Keratinocyte (primary cell): ENCODE measurements at regions not wholly inside any gene's neighbourhood (a gene's known extent, or its start where the extent isn't known, plus 50 kb on each side); places are given as distances from the start of the nearest gene placed in this dataset.

Source experiments
- DNase-seq: peaks from one replicate; pipeline ENCODE4 v3.0.0-alpha.2; 2011; ENCODE audit warnings: low read depth, missing footprints, low spot score
- FAIRE-seq: peaks from 2 replicates; lab custom pipeline; 2011; peaks lifted over from hg19 to GRCh38; lab: Jason Lieb, UNC
- H2AFZ ChIP-seq: 2 replicates; pipeline ENCODE4 v1.6.0; 2012; ENCODE audit warnings: low read length, control low read depth, inconsistent platforms; ENCODE audit not compliant: control insufficient read depth
- H3K27ac ChIP-seq: 2 replicates; pipeline ENCODE4 v1.5.1; 2011; ENCODE audit warnings: low read length; ENCODE audit not compliant: control insufficient read depth, insufficient read depth
- H3K27me3 ChIP-seq: 3 replicates; pipeline ENCODE4 v1.6.0; 2011; ENCODE audit warnings: low read length; ENCODE audit not compliant: control insufficient read depth, insufficient read depth; ENCODE audit errors: extremely low read depth
- H3K36me3 ChIP-seq, 2 experiments: 2 replicates in 1 of 2; 3 replicates in 1 of 2; pipeline ENCODE4 v1.5.1; 2011; ENCODE audit warnings: low read length in 2 of 2, mild to moderate bottlenecking in 1 of 2; ENCODE audit not compliant: control insufficient read depth in 2 of 2, insufficient read depth in 2 of 2; ENCODE audit errors: extremely low read depth in 1 of 2
- H3K4me1 ChIP-seq: 3 replicates; pipeline ENCODE4 v1.5.1; 2011; ENCODE audit warnings: low read length; ENCODE audit not compliant: control insufficient read depth, insufficient read depth; ENCODE audit errors: extremely low read depth
- H3K4me2 ChIP-seq: 3 replicates; pipeline ENCODE4 v1.6.0; 2011; ENCODE audit warnings: low read depth, low read length; ENCODE audit not compliant: control insufficient read depth, insufficient read depth; ENCODE audit errors: extremely low read depth
- H3K4me3 ChIP-seq, 3 experiments: fragments of 200-600 bp in 1 of 3; sonication (generic) in 1 of 3; 2 replicates in 2 of 3; 3 replicates in 1 of 3; pipeline ENCODE4 v1.5.1; 2011 to 2016; ENCODE audit warnings: low read length in 3 of 3, mild to moderate bottlenecking in 3 of 3, control low read depth in 2 of 3, inconsistent platforms in 1 of 3, low read depth in 1 of 3, mixed read lengths in 1 of 3, mixed run types in 1 of 3, moderate library complexity in 1 of 3; ENCODE audit not compliant: control insufficient read depth in 2 of 3, insufficient read depth in 2 of 3; ENCODE audit errors: extremely low read depth in 1 of 3
- H3K79me2 ChIP-seq: 2 replicates; pipeline ENCODE4 v1.6.0; 2012; ENCODE audit warnings: low read length; ENCODE audit not compliant: control insufficient read depth, insufficient read depth
- H3K9ac ChIP-seq: 3 replicates; pipeline ENCODE4 v1.6.0; 2011; ENCODE audit warnings: low read length; ENCODE audit not compliant: control insufficient read depth, insufficient read depth; ENCODE audit errors: extremely low read depth
- H3K9me1 ChIP-seq: 3 replicates; pipeline ENCODE4 v1.6.0; 2011; ENCODE audit warnings: low read length; ENCODE audit not compliant: control insufficient read depth, insufficient read depth; ENCODE audit errors: extremely low read depth
- H3K9me3 ChIP-seq: 2 replicates; pipeline ENCODE4 v1.5.1; 2012; ENCODE audit warnings: low read depth, low read length; ENCODE audit not compliant: control insufficient read depth
- H4K20me1 ChIP-seq: 3 replicates; pipeline ENCODE4 v1.6.0; 2011; ENCODE audit warnings: low read length; ENCODE audit not compliant: control insufficient read depth, insufficient read depth; ENCODE audit errors: extremely low read depth
- EZH2 ChIP-seq: IDR thresholded peaks from one replicate; pipeline ENCODE4 v1.6.1; 2012; ENCODE audit warnings: inconsistent platforms, mild to moderate bottlenecking, low read length, moderate library complexity
- dilution Hi-C: fragments of 300-500 bp; cut with MboI; formaldehyde crosslinking; loops from one replicate; pipeline ENCODE4 v1.7.0; 2020; ENCODE audit warnings: low sequenced_read_pairs; ENCODE audit not compliant: extremely low pct_ligation_motif_present
- TF ChIP-seq, protein P1 (sequence below), 3 experiments: IDR thresholded peaks in 1 of 3; conservative IDR thresholded peaks in 1 of 3; optimal IDR thresholded peaks in 1 of 3; 2 replicates in 2 of 3; 3 replicates in 1 of 3; pipeline versions ENCODE3 to v1.5.1; 2011; ENCODE audit warnings: low read length in 3 of 3, mild to moderate bottlenecking in 3 of 3, moderate library complexity in 2 of 3, control low read depth in 1 of 3, inconsistent platforms in 1 of 3; ENCODE audit not compliant: insufficient read depth in 2 of 3; ENCODE audit errors: extremely low read depth in 1 of 3

DNA sequence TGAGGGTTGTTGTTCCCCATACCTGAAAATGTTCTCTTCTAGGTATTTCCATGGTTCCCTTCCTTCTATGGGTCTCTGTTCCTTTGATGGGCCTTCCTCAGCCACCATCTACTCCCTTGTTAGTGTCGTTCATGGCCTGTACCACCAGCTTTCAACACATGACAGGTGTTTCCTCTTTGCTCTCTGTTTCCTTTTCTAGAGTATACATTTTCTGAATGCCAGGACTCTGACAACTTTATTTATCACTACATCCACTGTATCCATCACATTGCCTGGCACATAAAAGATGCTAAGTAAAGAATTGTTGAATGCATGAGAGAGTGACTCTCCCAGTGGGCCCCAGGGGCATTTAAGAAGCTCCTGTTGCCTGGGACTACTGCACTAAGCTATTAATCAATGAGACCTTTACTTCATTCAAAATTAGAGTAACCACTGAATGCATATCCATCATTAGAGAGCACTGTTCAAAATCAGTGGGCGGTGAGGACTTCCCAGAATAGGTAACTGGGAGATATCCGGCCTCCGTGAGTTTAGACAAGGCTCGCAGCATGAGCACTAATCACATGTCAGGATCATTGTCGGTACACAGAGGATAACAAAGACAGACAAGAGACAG, 255.0 kb downstream of the CBLN1 start:
- H2AFZ ChIP-seq, result no peak overlapping the region
- dilution Hi-C loops, result no loop called here
- no peak overlapping the region for H3K4me2 ChIP-seq
- peaks cover 35% of the 10 kb centered on the region for H3K4me1 ChIP-seq
- FAIRE-seq (no peak), DNase-seq (no peak)
- TF ChIP-seq, protein P1, sequence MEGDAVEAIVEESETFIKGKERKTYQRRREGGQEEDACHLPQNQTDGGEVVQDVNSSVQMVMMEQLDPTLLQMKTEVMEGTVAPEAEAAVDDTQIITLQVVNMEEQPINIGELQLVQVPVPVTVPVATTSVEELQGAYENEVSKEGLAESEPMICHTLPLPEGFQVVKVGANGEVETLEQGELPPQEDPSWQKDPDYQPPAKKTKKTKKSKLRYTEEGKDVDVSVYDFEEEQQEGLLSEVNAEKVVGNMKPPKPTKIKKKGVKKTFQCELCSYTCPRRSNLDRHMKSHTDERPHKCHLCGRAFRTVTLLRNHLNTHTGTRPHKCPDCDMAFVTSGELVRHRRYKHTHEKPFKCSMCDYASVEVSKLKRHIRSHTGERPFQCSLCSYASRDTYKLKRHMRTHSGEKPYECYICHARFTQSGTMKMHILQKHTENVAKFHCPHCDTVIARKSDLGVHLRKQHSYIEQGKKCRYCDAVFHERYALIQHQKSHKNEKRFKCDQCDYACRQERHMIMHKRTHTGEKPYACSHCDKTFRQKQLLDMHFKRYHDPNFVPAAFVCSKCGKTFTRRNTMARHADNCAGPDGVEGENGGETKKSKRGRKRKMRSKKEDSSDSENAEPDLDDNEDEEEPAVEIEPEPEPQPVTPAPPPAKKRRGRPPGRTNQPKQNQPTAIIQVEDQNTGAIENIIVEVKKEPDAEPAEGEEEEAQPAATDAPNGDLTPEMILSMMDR (optimal IDR thresholded peaks at IDR 0.05 in 1 of 3, IDR thresholded peaks at IDR 0.05 in 1 of 3, conservative IDR thresholded peaks at IDR 0.05 in 1 of 3; ENCODE audit: extremely low read depth in 1 of 3, insufficient read depth in 2 of 3, low read length in 3 of 3), result no peak
- TF ChIP-seq EZH2, result no peak
- no peaks in the 10 kb centered on the region for H4K20me1 ChIP-seq
- no peak overlapping the region for H3K4me3 ChIP-seq
- no peaks in the 10 kb centered on the region for H3K79me2 ChIP-seq
- H3K27me3 ChIP-seq, result no peaks in the 10 kb centered on the region
- H3K36me3 ChIP-seq, result no peaks in the 10 kb centered on the region
- H3K27ac ChIP-seq, result no peak overlapping the region
- no peak overlapping the region for H3K9ac ChIP-seq
- no peaks in the 10 kb centered on the region for H3K9me1 ChIP-seq
- no peaks in the 10 kb centered on the region for H3K9me3 ChIP-seq

DNA sequence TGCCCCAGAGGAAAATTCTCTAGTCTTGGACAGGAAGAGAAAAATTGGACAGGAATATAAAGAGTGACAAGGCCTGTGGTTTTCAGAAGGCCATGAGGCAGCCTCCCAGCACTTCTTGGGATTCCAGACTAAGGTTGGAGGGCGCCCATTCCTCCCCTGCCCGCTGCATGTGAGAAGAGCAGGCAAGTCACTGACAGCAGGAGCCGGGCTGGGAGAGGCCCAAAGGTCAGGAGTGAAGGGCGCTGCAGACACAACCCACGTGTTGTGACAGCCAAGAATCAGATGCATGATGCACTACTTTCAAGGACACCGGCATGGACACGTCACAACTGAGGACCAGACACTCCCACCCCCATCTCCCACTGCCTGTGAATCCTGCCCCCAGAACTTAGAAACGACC, 256.7 kb downstream of the CBLN1 start:
- no peak overlapping the region for H3K9ac ChIP-seq
- TF ChIP-seq, protein P1 (optimal IDR thresholded peaks at IDR 0.05 in 1 of 3, IDR thresholded peaks at IDR 0.05 in 1 of 3, conservative IDR thresholded peaks at IDR 0.05 in 1 of 3; ENCODE audit: extremely low read depth in 1 of 3, insufficient read depth in 2 of 3, low read length in 3 of 3), result no peak
- TF ChIP-seq EZH2, result no peak
- no peaks in the 10 kb centered on the region for H4K20me1 ChIP-seq
- FAIRE-seq (no peak), DNase-seq (no peak)
- no peaks in the 10 kb centered on the region for H3K9me1 ChIP-seq
- H3K4me1 ChIP-seq, result peaks cover 51% of the 10 kb centered on the region
- no peak overlapping the region for H3K4me3 ChIP-seq
- no peak overlapping the region for H3K4me2 ChIP-seq
- H3K36me3 ChIP-seq, result no peaks in the 10 kb centered on the region
- no peak overlapping the region for H3K27ac ChIP-seq
- H3K9me3 ChIP-seq, result no peaks in the 10 kb centered on the region
- no peaks in the 10 kb centered on the region for H3K27me3 ChIP-seq
- no peak overlapping the region for H2AFZ ChIP-seq
- no peaks in the 10 kb centered on the region for H3K79me2 ChIP-seq
- dilution Hi-C loops, result no loop called here
